GM20431 (cell line): ENCODE measurements at regions not wholly inside any gene's neighbourhood (a gene's known extent, or its start where the extent isn't known, plus 50 kb on each side); places are given as distances from the start of the nearest gene placed in this dataset.
"Not testable (repeated sequence)": the region's sequence is repeated elsewhere in the genome, so short reads cannot be mapped to it uniquely, and the experiment has no call there.

Experiments
- in situ Hi-C: fragments of 300-500 bp; cut with MseI, MboI; formaldehyde crosslinking; loops from one replicate; pipeline ENCODE4 v1.15.0; 2020; ENCODE audit warnings: low sequenced_read_pairs; ENCODE audit not compliant: unreplicated experiment

GRCh38 chr4:77220828-77221613 lies 64.0 kb downstream of the CCNG2 start:
- in situ Hi-C loops: no loop called here

GRCh38 chr4:77225022-77225421 lies 68.0 kb downstream of the CCNG2 start:
- in situ Hi-C loops: no loop called here

DNA sequence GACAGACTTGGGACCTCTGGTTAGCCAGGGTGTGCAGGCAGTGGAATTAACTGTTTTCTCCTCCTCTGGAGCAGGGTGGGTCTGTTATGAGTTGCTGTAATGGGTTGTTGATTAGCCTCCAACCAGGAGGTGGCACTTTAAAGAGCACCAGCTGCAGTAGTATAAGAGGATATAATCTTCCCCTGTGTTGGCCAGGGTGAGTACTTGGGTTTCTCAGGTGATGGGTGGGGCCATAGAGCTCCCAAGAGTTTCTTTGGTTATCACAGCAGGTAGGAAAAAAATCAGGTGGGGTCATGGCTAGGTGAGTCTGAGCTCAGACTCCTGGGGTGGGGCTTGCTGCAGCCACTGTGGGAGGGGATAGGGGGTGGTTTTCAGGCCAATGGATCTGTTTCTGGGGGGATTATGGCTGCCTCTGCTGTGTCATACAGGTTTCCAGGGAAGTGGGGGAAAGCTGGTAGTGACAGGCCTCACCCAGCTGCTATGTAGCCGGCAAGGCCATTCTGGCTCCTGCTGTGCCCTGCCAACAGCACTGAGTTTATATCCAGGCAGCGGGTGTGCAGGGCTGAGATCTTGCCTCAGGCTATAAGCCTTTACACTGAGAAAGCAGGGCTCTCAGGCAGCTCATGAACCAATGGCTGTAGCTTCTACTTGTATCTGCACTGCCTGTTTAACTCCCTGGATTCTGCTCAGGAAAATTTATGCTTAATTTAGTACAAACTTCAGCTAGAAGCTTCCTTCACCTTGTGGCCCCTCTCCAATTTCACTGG lies 70.1 kb downstream of the CCNG2 start:
- in situ Hi-C loops: no loop called here

- in situ Hi-C loops: no loop called here
Measured at GRCh38 chr4:77229433-77229832, 72.4 kb downstream of the CCNG2 start.

DNA sequence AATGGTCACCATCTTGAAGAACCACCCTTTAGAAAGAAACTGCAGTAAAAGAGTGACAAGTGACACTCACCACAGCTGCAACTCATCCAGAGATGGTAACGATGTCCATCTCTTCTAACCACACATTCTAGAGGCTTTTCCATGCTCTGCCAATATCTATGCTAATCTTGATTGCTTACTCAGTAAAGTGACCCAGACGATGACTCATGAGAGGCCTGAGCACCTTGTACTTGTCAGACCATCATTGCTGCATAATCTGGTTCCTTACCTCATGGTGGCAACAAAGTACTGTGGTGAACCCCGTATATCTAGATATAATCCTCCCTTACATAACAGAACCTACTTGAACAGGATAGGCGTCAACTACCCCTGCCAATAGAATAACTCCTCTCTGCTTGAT lies 75.6 kb downstream of the CCNG2 start:
- in situ Hi-C loops: no loop called here

- in situ Hi-C loops: no loop called here
Measured at GRCh38 chr4:77235289-77235854, 78.4 kb downstream of the CCNG2 start.

DNA sequence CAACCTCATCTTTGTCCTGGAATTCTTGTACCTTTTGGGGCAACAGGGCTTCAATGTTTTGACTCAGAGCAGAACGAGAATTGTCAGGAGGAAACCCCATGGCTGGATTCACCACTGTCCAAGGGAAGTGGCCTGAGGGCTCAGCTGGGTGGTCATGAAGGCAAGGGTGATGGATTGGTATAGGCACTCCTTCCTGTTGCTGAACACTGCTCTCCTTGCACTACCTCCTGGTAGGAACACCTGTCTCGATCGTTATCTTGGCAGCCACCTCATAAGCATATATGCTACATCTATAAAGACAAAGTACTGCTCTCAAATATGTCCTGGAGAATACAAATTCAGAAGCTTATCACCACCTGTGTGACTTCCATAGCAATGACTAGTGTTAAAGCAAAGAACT lies 79.8 kb downstream of the CCNG2 start:
- in situ Hi-C loops: no loop called here

DNA sequence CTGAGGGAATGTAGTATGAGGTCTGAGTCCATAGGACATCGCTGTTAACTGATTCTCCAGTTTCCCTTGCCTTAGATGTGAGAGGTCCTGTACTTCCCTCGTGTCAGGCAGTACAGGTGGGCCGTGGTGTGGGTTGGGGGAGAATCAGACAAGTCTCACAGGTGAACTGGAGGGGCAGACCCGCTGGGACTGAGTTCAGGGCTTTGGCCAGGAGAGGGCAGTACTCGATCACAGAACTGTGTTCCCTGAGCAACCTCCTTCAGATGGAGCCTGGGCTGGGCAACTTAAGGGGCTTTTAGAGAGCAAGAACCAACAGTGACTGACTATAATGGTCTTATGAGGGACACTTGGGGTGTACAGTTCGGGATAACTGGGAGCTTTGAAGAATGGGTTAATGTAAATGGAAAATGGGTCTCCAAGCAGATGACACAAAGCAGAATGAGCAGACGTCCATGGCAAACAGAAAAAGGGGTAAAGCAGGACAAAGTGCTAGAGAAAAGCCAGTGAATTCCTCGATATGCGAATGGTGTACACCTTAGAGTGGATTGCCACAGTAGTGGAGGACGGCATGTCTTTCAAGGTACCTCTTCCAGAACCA lies 83.6 kb downstream of the CCNG2 start:
- in situ Hi-C loops: loop anchor here (10.0 kb wide), 1 partner anchor 114 kb away; no protein-coding TSS in a partner anchor

GRCh38 chr4:77248805-77249204 lies 91.8 kb downstream of the CCNG2 start:
- in situ Hi-C loops: loop anchor here (10.0 kb wide), 1 partner anchor 106 kb away; no protein-coding TSS in a partner anchor

GRCh38 chr4:77251751-77252150 lies 94.7 kb downstream of the CCNG2 start:
- in situ Hi-C loops: no loop called here

GRCh38 chr4:77263247-77263646 lies 106.2 kb downstream of the CCNG2 start:
- in situ Hi-C loops: no loop called here

GRCh38 chr4:77263976-77264375 lies 107.0 kb downstream of the CCNG2 start:
- in situ Hi-C loops: not testable (repeated sequence)

DNA sequence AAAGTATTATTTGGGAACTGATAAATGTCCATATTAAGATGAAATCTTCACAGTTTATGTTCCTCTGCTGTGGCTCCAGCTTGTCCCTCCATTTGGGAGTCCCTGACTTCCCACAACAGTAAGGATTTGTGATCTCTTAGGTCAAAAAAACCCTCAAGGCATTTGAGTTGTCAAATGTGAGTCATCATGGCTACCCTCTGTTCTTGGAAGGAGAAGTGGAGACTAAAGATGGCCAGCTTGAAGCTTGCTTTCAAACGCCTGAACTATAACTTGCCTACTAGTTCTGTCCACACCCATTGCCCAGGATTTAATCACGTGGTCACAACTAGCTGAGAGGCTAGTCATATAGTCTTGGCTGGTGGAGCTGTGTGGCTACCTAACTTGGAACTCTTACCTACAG lies 107.8 kb downstream of the CCNG2 start:
- in situ Hi-C loops: no loop called here

DNA sequence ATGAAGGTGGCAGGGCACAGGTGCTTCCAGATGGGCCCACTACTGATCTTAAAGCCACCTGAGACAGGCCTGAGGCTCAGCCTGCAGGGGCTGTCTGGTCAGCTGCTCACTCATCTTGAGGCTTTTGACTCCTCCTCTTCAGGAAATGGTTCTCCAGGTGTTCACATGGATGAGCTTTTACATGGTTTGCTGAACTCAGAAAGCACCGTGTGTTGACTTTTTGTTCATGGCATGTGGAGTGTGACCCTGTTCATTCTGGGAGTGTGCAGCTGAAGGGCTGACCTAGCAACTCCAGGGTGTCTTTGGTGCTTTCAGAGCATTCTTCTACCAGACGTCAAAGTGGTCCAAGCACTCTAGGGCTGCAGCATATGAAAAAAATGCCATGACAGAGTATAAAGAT lies 111.1 kb downstream of the CCNG2 start:
- in situ Hi-C loops: no loop called here

DNA sequence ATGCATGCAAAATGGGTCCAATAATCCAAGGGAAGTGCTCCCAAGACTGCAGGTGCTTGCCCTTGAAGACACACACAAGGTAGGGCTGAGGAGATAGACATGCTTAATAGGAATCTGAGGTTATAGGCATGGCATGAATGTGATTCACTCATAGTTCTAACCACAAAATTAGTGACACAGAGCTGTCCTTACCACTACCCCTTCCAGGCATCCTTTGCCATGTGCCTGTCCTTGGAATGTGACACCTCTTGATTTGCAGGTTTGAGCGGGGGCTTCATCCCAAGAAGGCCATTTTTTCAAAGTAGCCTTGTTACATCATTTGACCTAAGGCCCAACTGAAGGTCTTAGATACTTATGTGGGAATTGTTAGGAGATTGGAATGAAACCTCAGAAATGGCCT lies 112.5 kb downstream of the CCNG2 start:
- in situ Hi-C loops: no loop called here

- in situ Hi-C loops: no loop called here
Measured at GRCh38 chr4:77273412-77273811, 116.4 kb downstream of the CCNG2 start.

DNA sequence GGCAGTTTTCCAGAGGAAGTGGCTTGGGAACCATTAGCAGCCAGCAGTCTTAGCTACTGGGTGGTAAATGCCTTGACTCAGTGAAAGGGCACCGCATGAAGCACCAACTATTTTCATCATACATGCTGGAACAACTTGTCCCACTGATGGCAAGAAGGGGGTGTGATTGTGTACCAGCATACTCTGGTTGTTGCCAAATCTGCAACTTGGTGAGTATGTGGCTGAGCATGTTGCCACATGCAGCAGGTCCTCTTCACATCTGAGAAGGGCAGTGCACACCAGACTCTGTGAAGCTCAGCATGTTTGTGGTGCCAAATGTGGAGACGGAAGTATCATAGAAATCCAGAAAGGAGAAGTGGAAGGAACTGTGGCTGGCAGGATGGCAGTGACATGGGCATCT lies 122.1 kb downstream of the CCNG2 start:
- in situ Hi-C loops: not testable (repeated sequence)

DNA sequence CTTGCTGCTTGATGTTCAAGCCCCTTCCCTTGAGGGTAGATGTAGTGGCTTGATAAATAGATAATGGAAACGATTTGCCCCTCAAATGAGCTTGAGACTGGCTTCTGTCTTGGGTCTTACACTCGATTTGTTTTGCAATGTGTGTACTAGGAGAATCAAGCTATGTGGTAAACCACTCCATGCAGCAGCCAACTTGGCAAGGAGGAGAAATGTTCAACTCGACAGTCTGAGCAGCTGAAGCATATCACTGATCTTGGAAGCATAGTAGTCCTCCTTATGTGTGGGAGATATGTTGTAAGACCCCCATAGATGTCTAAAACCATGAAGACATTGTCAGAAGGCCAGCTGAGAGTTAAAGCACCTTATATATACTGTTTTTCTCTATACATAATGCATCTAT lies 125.3 kb downstream of the CCNG2 start:
- in situ Hi-C loops: no loop called here

- in situ Hi-C loops: no loop called here
Measured at GRCh38 chr4:77284036-77284435, 127.0 kb downstream of the CCNG2 start.

DNA sequence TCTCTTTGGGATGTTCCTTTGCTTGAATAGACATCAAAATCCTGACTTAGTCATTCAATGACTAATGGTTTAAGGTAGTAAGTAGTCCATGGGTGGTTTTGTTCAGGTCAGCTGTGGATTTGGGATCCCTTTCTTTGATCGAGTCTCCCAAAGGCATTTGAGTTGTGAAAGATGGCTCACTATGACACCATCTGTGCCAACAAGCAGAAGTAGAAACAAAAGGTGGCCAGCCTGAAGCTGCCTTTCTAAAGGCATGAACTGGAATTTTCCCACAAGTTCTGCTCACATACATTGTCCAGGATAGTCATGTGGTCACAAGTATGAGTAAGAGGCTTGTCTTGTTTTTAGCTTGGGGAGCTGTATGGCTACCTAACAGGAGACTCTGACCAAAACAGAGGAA lies 129.9 kb downstream of the CCNG2 start:
- in situ Hi-C loops: no loop called here

- in situ Hi-C loops: no loop called here
Measured at GRCh38 chr4:77293426-77293825, 136.4 kb downstream of the CCNG2 start.
